MCF 10A (cell line): ENCODE measurements at regions not wholly inside any gene's neighbourhood (a gene's known extent, or its start where the extent isn't known, plus 50 kb on each side); places are given as distances from the start of the nearest gene placed in this dataset.

Experiments
- BruUV-seq: library from RNA; stranded (reverse); fragments of 400-500 nt; replicated peaks from 2 replicates; lab custom pipeline; 2021; lab: Mats Ljungman, UMichigan
- CTCF ChIA-PET: fragments of 300-600 bp; sonication (Branson Sonifier 250); formaldehyde crosslinking; extraction: SDS; loops from one replicate; lab custom pipeline; 2021; ENCODE audit warnings: antibody characterized with exemption, inconsistent platforms; lab: Yijun Ruan, JAX
- POLR2A ChIA-PET: fragments of 300-600, 350-650 bp; sonication (Branson Sonifier 250); formaldehyde crosslinking; extraction: SDS; loops from one replicate; lab custom pipeline; 2020; ENCODE audit warnings: antibody characterized with exemption, inconsistent platforms; lab: Yijun Ruan, JAX
- DNase-seq: peaks from one replicate; pipeline ENCODE4 v3.0.0-alpha.2; 2018; ENCODE audit not compliant: unreplicated experiment
- H3K27ac Mint-ChIP-seq: one replicate; pipeline ENCODE4 v1.8.0; 2022; ENCODE audit warnings: mild to moderate bottlenecking, low read depth, mixed read lengths; ENCODE audit not compliant: unreplicated experiment
- H3K27me3 Mint-ChIP-seq: one replicate; pipeline ENCODE4 v1.8.0; 2022; ENCODE audit warnings: mixed read lengths; ENCODE audit not compliant: insufficient read depth, unreplicated experiment
- H3K36me3 Mint-ChIP-seq: one replicate; pipeline ENCODE4 v1.8.0; 2022; ENCODE audit warnings: mild to moderate bottlenecking, moderate library complexity, mixed read lengths; ENCODE audit not compliant: insufficient read depth, unreplicated experiment
- H3K4me1 Mint-ChIP-seq: one replicate; pipeline ENCODE4 v1.8.0; 2022; ENCODE audit warnings: mixed read lengths; ENCODE audit not compliant: insufficient read depth, unreplicated experiment
- H3K4me3 Mint-ChIP-seq: one replicate; pipeline ENCODE4 v1.8.0; 2022; ENCODE audit warnings: mild to moderate bottlenecking, moderate library complexity, mixed read lengths; ENCODE audit not compliant: unreplicated experiment
- H3K9me3 Mint-ChIP-seq: one replicate; pipeline ENCODE4 v1.8.0; 2022; ENCODE audit warnings: mixed read lengths; ENCODE audit not compliant: unreplicated experiment
- CTCF ChIP-seq: fragments of 200-600 bp; IDR thresholded peaks from one replicate; pipeline ENCODE4 v1.8.0; 2022; ENCODE audit warnings: antibody characterized with exemption, mild to moderate bottlenecking; ENCODE audit not compliant: unreplicated experiment
- intact Hi-C: fragments of 100-400 bp; cut with micrococcal nuclease; formaldehyde crosslinking; loops from 2 replicates; pipeline ENCODE4 v1.14.1; 2022

DNA sequence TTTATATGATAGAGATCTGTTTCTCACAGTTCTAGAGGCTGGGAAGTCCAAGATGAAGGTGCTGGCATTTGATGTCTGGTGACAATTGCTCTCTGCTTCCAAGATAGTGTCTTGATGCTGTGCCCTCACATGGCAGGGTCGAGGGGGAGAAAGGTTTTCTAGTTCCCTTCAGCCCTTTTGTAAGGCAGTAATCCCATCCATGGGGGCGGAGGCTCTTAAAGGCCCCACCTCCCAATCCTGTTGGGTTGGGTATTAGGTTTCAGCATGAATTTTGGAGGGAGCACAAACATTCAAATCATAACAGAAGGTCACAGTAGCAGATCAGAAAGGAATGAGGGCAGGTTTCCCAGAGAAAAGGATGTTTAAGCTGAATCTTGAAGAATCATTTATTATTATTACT lies 601.7 kb upstream of the ZNF717 start:
- Mint-ChIP-seq H3K27ac (no peak overlapping the region), H3K4me1 (no peaks in the 10 kb centered on the region), H3K27me3 (no peaks in the 10 kb centered on the region), H3K4me3 (no peak overlapping the region), H3K36me3 (no peaks in the 10 kb centered on the region), H3K9me3 (no peaks in the 10 kb centered on the region)
- DNase-seq = no peak
- no peak for TF ChIP-seq CTCF
- POLR2A ChIA-PET = no interaction called here
- BruUV-seq = no TSS peak
- intact Hi-C loops = no loop called here
- CTCF ChIA-PET = no interaction called here

DNA sequence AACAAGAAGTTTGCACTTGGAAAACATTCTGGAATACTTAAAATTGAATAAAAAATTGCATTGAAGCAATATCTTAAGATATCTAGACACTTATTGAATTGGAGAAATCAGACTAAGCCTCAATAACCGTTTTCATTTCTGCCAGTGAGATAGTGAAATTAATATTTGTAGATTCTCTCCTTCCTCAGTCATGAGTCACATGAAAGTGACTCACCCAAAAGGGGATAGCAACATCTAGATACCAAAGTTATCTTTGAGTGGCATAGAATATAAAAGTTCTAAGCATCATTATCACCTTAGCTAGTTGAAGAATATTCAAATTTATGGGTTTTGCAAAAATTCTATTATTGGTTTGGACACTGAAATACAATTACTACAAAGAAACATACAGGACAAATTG lies 614.8 kb upstream of the ZNF717 start:
- H3K27me3 Mint-ChIP-seq = peaks cover 13% of the 10 kb centered on the region
- DNase-seq = no peak
- BruUV-seq = no TSS peak
- peaks cover 10% of the 10 kb centered on the region for H3K9me3 Mint-ChIP-seq
- H3K4me3 Mint-ChIP-seq = no peak overlapping the region
- intact Hi-C loops = no loop called here
- H3K27ac Mint-ChIP-seq = no peak overlapping the region
- POLR2A ChIA-PET = no interaction called here
- CTCF ChIA-PET = no interaction called here
- H3K4me1 Mint-ChIP-seq = no peaks in the 10 kb centered on the region
- peaks cover 4% of the 10 kb centered on the region for H3K36me3 Mint-ChIP-seq
- no peak for TF ChIP-seq CTCF

GRCh38 chr3:76402926-76403325 lies 617.6 kb upstream of the ZNF717 start:
- BruUV-seq = no TSS peak
- Mint-ChIP-seq H3K36me3 (peaks cover 4% of the 10 kb centered on the region), H3K27ac (no peak overlapping the region), H3K4me3 (no peak overlapping the region), H3K4me1 (no peaks in the 10 kb centered on the region), H3K27me3 (peaks cover 29% of the 10 kb centered on the region), H3K9me3 (peaks cover 13% of the 10 kb centered on the region)
- intact Hi-C loops = no loop called here
- CTCF ChIA-PET = no interaction called here
- no peak for TF ChIP-seq CTCF
- no peak for DNase-seq
- POLR2A ChIA-PET = no interaction called here

GRCh38 chr3:76403556-76403955 lies 618.2 kb upstream of the ZNF717 start:
- intact Hi-C loops = no loop called here
- no peaks in the 10 kb centered on the region for H3K4me1 Mint-ChIP-seq
- TF ChIP-seq CTCF = no peak
- ChIA-PET POLR2A (no interaction called here), CTCF (interaction anchor here (0.6 kb wide), 1 partner anchor 197 kb away, joined by 4 read pairs; no protein-coding TSS in a partner anchor)
- H3K36me3 Mint-ChIP-seq = peaks cover 4% of the 10 kb centered on the region
- peaks cover 29% of the 10 kb centered on the region for H3K27me3 Mint-ChIP-seq
- no peak for DNase-seq
- no peak overlapping the region for H3K4me3 Mint-ChIP-seq
- H3K9me3 Mint-ChIP-seq = peaks cover 13% of the 10 kb centered on the region
- H3K27ac Mint-ChIP-seq = no peak overlapping the region
- BruUV-seq = no TSS peak
